ENCODE measurements at regions not wholly inside any gene's neighbourhood (a gene's known extent, or its start where the extent isn't known, plus 50 kb on each side); places are given as distances from the start of the nearest gene placed in this dataset.

- H3K9me3 Mint-ChIP-seq (ENCODE audit: unreplicated experiment), result no peaks in the 10 kb centered on the region
- TF ChIP-seq CTCF (IDR thresholded peaks at IDR 0.05; ENCODE audit: unreplicated experiment), result no peak
- H3K4me3 Mint-ChIP-seq (ENCODE audit: unreplicated experiment), result no peak overlapping the region
- no peak overlapping the region for H3K27ac Mint-ChIP-seq (ENCODE audit: unreplicated experiment)
- no peak for DNase-seq (ENCODE audit: low spot score)
- H3K36me3 Mint-ChIP-seq (ENCODE audit: low read depth, unreplicated experiment), result peaks cover 5% of the 10 kb centered on the region
- H3K27me3 Mint-ChIP-seq (ENCODE audit: unreplicated experiment), result no peaks in the 10 kb centered on the region
- peaks cover 12% of the 10 kb centered on the region for H3K4me1 Mint-ChIP-seq (ENCODE audit: unreplicated experiment)
Measured at GRCh38 chr5:74426506-74426905, 214.0 kb downstream of the ENC1 start.

DNA sequence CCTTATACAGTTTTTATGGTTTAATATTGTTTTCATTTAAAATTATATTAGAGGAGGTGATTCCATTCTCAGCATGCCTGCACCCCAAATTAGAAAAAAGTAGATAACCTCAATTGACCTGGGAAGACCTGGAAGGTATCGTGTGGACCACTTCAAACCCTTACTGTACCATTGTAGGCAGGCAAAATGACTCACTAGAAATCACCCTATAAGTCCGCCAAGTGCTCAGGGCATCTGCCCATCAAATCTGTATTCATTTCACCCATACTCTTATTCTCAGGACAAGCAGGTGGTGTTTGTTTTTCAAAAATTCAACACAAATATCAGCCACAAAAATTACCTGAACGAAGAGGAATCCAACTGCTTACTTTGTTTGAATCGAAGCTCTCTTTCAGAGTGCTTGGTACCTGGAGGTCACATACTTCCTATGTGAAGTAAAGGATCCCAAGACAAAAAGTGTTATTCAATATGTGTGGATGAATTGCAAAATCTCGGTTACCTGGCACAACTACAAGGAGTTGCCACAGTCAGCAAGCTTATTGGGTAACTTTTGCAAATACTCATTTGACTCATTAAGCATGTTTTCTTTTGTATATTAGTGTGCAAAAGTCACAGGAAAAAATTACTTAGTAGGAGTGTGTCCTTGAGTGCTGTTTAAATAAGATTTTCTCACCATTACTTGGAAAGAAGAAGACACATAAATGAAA, 216.2 kb downstream of the ENC1 start:
- Mint-ChIP-seq H3K36me3 (ENCODE audit: low read depth, unreplicated experiment) (no peaks in the 10 kb centered on the region), H3K27me3 (ENCODE audit: unreplicated experiment) (no peaks in the 10 kb centered on the region), H3K4me3 (ENCODE audit: unreplicated experiment) (no peak overlapping the region), H3K4me1 (ENCODE audit: unreplicated experiment) (peaks cover 10% of the 10 kb centered on the region), H3K9me3 (ENCODE audit: unreplicated experiment) (no peaks in the 10 kb centered on the region), H3K27ac (ENCODE audit: unreplicated experiment) (no peak overlapping the region)
- no peak for DNase-seq (ENCODE audit: low spot score)
- TF ChIP-seq CTCF (IDR thresholded peaks at IDR 0.05; ENCODE audit: unreplicated experiment), result no peak

GRCh38 chr5:74423383-74423782, 217.1 kb downstream of the ENC1 start:
- no peak for DNase-seq (ENCODE audit: low spot score)
- no peaks in the 10 kb centered on the region for H3K9me3 Mint-ChIP-seq (ENCODE audit: unreplicated experiment)
- no peaks in the 10 kb centered on the region for H3K36me3 Mint-ChIP-seq (ENCODE audit: low read depth, unreplicated experiment)
- peaks cover 16% of the 10 kb centered on the region for H3K4me1 Mint-ChIP-seq (ENCODE audit: unreplicated experiment)
- H3K4me3 Mint-ChIP-seq (ENCODE audit: unreplicated experiment), result no peak overlapping the region
- no peak overlapping the region for H3K27ac Mint-ChIP-seq (ENCODE audit: unreplicated experiment)
- TF ChIP-seq CTCF (IDR thresholded peaks at IDR 0.05; ENCODE audit: unreplicated experiment), result no peak
- no peaks in the 10 kb centered on the region for H3K27me3 Mint-ChIP-seq (ENCODE audit: unreplicated experiment)

DNA sequence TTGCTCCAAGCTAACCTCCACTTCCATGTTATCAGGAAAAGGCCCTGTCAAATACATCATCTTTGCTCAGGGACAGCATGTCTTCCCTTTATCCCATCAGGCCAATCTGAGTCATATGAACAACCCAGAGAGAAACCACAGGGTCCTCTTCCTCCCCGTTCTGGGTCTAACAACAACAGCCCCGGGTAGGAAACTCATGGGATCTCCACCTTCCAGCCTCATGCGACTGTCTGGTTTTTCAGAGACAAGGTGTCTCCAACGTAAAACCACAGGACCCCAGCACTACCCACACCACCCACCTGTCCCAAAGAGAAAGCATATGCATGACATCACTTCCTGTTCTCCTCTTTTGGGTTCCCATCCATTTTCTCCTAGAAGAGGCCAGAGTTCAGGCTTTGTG, 217.9 kb downstream of the ENC1 start:
- H3K4me1 Mint-ChIP-seq (ENCODE audit: unreplicated experiment), result peaks cover 23% of the 10 kb centered on the region
- no peak overlapping the region for H3K27ac Mint-ChIP-seq (ENCODE audit: unreplicated experiment)
- no peaks in the 10 kb centered on the region for H3K9me3 Mint-ChIP-seq (ENCODE audit: unreplicated experiment)
- no peaks in the 10 kb centered on the region for H3K36me3 Mint-ChIP-seq (ENCODE audit: low read depth, unreplicated experiment)
- no peak overlapping the region for H3K4me3 Mint-ChIP-seq (ENCODE audit: unreplicated experiment)
- no peaks in the 10 kb centered on the region for H3K27me3 Mint-ChIP-seq (ENCODE audit: unreplicated experiment)
- DNase-seq (ENCODE audit: low spot score), result no peak
- TF ChIP-seq CTCF (IDR thresholded peaks at IDR 0.05; ENCODE audit: unreplicated experiment), result no peak

DNA sequence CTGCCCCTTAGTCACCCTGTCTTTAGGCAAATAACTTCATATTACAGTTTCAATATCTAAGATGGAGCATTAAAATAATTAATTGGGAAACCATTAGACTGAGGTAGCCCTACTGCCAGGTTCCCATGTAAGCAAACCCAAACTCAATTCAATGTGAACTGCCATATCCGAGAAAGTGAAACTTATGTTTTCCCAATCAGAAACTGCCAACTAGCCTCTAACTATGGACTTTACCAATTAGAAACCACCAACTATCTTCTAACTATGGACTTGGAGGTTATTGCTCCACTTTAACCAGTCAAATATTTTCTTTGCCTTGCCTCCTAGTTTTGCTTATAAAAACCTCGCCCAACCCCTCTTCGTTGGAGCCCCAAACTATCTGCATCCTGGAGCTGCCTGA, 218.5 kb downstream of the ENC1 start:
- no peak for TF ChIP-seq CTCF (IDR thresholded peaks at IDR 0.05; ENCODE audit: unreplicated experiment)
- no peaks in the 10 kb centered on the region for H3K27me3 Mint-ChIP-seq (ENCODE audit: unreplicated experiment)
- peaks cover 29% of the 10 kb centered on the region for H3K4me1 Mint-ChIP-seq (ENCODE audit: unreplicated experiment)
- no peak overlapping the region for H3K27ac Mint-ChIP-seq (ENCODE audit: unreplicated experiment)
- no peak overlapping the region for H3K4me3 Mint-ChIP-seq (ENCODE audit: unreplicated experiment)
- no peak for DNase-seq (ENCODE audit: low spot score)
- no peaks in the 10 kb centered on the region for H3K36me3 Mint-ChIP-seq (ENCODE audit: low read depth, unreplicated experiment)
- no peaks in the 10 kb centered on the region for H3K9me3 Mint-ChIP-seq (ENCODE audit: unreplicated experiment)

All from endothelial cell (in vitro differentiated cells).